ENCODE measurements at regions not wholly inside any gene's neighbourhood (a gene's known extent, or its start where the extent isn't known, plus 50 kb on each side); places are given as distances from the start of the nearest gene placed in this dataset.

DNA sequence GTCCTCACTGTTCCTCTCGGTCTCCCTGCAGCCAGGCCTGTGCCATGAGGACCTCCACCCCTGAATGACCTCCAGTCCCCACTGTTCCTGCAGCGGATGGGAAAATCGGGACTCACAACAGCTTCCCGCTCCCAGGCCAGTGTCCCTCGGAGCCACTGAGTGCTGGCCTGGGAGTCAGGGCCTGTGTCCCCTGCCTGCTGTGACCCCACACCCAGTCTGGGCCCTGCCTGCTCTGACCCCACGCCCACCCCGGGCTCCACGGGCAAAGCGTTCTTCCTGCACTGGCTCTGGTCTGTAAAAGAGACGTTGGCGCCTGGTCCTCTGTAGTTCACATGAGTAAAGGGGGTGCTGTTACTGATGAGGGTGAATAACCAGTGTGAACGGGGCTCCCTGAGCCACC is 73.0 kb upstream of the SHISAL1 start:
- no peaks in the 10 kb centered on the region for H3K9me3 Mint-ChIP-seq
- DNase-seq: no peak
- H3K4me3 Mint-ChIP-seq: no peak overlapping the region
- no peaks in the 10 kb centered on the region for H3K36me3 Mint-ChIP-seq (ENCODE audit: low read depth)
- peaks cover 13% of the 10 kb centered on the region for H3K27me3 Mint-ChIP-seq (ENCODE audit: low read depth)
- H3K27ac Mint-ChIP-seq: no peak overlapping the region
- intact Hi-C loops (cut with micrococcal nuclease): no loop called here
- CTCF ChIA-PET: no interaction called here
- no peaks in the 10 kb centered on the region for H3K4me1 Mint-ChIP-seq (ENCODE audit: low read depth)

DNA sequence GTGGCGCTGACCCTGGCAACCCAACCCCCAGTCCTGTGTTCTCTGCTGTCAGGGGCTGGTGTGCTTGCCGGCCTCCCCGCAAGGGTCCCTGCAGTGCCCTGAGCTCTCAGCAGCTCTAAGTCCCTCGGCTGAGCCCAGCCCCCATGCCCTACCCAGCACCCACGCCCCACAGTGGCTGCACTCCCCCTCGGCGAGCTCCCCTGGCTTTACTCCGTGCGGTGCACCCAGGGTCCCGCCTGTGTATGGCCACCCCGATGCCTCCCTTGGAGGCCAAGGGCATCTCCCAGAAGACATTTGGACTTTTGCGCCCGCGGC is 72.5 kb upstream of the SHISAL1 start:
- CTCF ChIA-PET: no interaction called here
- intact Hi-C loops (cut with micrococcal nuclease): no loop called here
- no peaks in the 10 kb centered on the region for H3K4me1 Mint-ChIP-seq (ENCODE audit: low read depth)
- no peak for DNase-seq
- H3K4me3 Mint-ChIP-seq: no peak overlapping the region
- no peaks in the 10 kb centered on the region for H3K36me3 Mint-ChIP-seq (ENCODE audit: low read depth)
- no peak overlapping the region for H3K27ac Mint-ChIP-seq
- peaks cover 13% of the 10 kb centered on the region for H3K27me3 Mint-ChIP-seq (ENCODE audit: low read depth)
- H3K9me3 Mint-ChIP-seq: no peaks in the 10 kb centered on the region

DNA sequence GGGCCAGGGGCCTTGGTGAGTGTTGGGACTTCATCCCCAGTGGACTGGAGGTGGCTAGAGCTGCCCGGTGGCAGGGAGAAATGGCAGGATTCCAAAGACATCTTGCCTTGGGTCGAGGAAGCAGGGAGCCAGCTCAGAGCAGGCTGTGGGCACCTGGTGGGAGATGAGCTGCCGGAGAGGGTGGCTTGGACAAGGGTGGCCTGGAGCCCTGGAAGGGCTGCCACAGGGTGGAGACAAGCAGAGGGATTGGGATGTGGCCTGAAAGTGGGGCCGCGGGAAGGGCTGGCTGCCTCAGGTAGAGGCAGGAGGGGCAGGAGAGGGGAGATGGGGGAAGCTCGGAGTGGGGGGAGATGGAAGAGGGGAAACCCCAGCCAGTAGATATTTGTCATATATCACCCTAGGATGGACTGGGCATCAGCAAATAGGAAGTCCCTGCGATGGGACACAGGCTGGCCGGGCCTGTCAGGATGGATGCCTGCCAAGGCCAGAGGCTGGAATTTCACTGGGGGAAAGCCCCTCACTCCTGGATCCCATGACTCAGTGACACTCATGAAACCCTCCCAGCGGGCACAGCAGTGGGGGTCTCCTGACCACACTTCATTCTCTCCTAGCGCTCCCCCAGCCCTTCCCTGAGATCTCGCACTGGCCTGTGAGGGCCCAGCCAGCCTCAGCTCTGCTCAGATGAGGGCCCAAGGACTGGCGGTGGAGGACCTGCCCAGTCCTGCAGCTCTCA is 72.0 kb upstream of the SHISAL1 start:
- no peaks in the 10 kb centered on the region for H3K9me3 Mint-ChIP-seq
- intact Hi-C loops (cut with micrococcal nuclease): no loop called here
- H3K4me1 Mint-ChIP-seq (ENCODE audit: low read depth): no peaks in the 10 kb centered on the region
- H3K27ac Mint-ChIP-seq: no peak overlapping the region
- CTCF ChIA-PET: interaction anchor here (0.6 kb wide), 1 partner anchor 54 kb away, joined by 4 read pairs; no protein-coding TSS in a partner anchor
- no peaks in the 10 kb centered on the region for H3K36me3 Mint-ChIP-seq (ENCODE audit: low read depth)
- H3K27me3 Mint-ChIP-seq (ENCODE audit: low read depth): peaks cover 15% of the 10 kb centered on the region
- H3K4me3 Mint-ChIP-seq: no peak overlapping the region
- DNase-seq: no peak

DNA sequence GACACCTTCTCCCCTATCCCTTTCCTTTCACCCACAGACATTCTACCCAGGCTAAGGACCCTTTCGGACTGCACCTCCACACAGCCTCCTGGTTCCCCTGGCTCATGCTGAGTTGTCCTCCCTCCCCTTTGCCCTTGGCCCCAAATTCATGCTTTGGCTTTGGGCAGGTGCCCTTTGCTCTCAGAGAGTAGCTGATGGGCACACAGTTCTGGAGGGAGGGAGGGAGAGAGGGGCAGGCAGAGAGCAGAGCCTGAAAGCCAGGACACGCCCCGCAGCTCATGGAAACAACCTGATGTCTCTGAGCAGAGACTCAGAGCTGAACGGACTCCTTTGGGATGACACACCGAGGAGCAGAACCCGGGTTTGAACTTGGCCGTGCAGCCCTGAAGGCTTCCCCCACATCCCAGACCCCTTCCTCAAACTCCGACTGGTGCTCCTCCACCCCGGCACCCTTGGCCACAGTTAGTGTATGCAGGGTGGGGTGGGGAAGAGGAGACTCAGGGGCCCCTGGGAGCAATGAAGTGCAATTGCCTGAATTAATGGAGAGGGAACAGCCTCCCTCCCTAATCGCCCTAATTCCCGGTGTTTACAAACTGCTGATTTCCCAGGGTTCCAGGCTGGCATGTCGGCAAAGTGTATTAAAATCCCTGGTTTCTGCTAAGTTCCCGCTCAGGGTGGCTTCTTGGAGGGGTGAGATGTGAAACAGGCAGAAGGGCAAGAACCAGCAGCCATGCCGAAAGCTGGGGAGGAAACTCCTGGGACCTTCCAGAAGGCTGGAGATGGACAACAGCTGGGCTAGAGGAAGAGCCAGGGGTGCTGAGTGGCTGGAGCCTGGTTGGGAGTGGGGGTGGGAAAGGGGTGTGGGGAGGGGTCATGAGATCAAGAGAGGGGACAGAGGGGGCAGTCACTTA is 71.2 kb upstream of the SHISAL1 start:
- H3K4me1 Mint-ChIP-seq (ENCODE audit: low read depth): no peaks in the 10 kb centered on the region
- H3K9me3 Mint-ChIP-seq: no peaks in the 10 kb centered on the region
- CTCF ChIA-PET: interaction anchor here (0.6 kb wide), 1 partner anchor 55 kb away, joined by 4 read pairs; no protein-coding TSS in a partner anchor
- intact Hi-C loops (cut with micrococcal nuclease): no loop called here
- DNase-seq: no peak
- no peak overlapping the region for H3K4me3 Mint-ChIP-seq
- H3K27ac Mint-ChIP-seq: no peak overlapping the region
- no peaks in the 10 kb centered on the region for H3K36me3 Mint-ChIP-seq (ENCODE audit: low read depth)
- H3K27me3 Mint-ChIP-seq (ENCODE audit: low read depth): peaks cover 16% of the 10 kb centered on the region

DNA sequence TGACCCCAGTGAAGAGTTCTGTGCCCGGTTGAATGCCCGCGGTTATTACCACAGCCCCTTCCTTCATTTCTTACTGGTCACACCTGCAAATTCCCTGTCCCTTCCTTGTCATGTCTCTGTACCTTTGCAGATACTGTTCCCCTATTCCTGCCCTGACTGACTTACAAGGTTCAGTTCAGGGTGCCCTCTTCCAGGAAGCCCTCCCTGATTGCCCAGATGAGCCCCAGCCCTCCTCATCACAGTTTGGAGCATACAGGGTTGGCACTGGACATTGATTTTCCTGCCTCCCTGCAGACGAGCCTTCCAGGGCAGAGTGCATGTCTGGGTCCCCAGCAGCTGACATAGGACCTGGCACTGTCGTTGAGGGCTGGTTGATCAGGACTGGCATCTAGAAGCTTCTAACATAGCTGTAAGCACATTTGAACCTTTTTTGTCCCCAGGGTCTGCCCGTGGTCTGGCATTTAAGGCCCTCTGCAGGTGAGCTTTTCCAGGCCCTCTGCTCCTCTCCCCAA is 70.4 kb upstream of the SHISAL1 start:
- CTCF ChIA-PET: no interaction called here
- no peaks in the 10 kb centered on the region for H3K4me1 Mint-ChIP-seq (ENCODE audit: low read depth)
- DNase-seq: no peak
- no peak overlapping the region for H3K27ac Mint-ChIP-seq
- peaks cover 2% of the 10 kb centered on the region for H3K9me3 Mint-ChIP-seq
- intact Hi-C loops (cut with micrococcal nuclease): no loop called here
- H3K4me3 Mint-ChIP-seq: no peak overlapping the region
- peaks cover 16% of the 10 kb centered on the region for H3K27me3 Mint-ChIP-seq (ENCODE audit: low read depth)
- no peaks in the 10 kb centered on the region for H3K36me3 Mint-ChIP-seq (ENCODE audit: low read depth)

DNA sequence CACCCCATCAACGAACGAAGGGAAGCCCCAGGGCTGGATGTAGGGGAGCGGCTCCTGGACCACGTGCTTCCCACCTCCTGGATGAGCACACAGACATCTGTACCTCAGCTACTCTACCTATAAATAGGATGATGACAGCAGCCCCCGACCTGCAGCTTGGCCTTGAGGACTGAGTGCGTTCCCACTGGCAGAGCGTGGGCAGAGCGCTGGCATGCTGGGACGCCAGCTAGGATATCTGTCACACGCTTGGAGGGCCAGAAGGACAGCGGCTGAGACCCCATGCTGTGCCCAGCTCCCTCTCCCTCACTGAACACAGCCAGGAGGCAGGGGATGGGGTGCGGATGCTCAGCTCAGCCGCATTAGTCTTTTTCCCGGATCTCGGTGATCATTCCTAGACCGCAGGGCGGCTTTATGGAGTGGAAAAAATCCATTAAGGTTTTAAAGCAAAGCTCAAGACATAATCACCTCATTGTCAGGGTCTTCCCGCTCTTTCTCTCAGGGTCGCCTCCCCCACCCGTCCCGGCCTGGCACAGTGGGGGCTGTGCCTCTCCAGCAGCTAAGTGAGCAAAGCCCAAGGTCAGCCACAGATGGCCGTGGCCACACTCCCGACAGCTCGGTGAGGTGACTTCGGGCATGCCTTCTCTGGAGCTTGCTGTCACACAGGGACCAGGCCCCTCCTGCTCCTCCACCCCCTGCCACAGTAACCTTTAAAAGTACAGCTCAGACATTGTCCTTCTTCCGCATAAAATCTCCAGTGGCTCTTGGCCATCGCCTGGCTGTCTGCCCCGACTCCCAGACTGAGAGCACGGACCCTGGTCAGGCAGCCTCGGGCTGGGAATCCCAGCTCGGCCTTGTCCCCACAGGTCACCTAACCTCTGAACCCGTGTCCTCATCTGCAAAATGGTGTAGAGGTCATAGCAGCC is 69.6 kb upstream of the SHISAL1 start:
- H3K4me1 Mint-ChIP-seq (ENCODE audit: low read depth): no peaks in the 10 kb centered on the region
- H3K27me3 Mint-ChIP-seq (ENCODE audit: low read depth): peaks cover 16% of the 10 kb centered on the region
- H3K9me3 Mint-ChIP-seq: peaks cover 5% of the 10 kb centered on the region
- CTCF ChIA-PET: no interaction called here
- intact Hi-C loops (cut with micrococcal nuclease): no loop called here
- H3K36me3 Mint-ChIP-seq (ENCODE audit: low read depth): no peaks in the 10 kb centered on the region
- DNase-seq: no peak
- H3K4me3 Mint-ChIP-seq: no peak overlapping the region
- H3K27ac Mint-ChIP-seq: no peak overlapping the region

DNA sequence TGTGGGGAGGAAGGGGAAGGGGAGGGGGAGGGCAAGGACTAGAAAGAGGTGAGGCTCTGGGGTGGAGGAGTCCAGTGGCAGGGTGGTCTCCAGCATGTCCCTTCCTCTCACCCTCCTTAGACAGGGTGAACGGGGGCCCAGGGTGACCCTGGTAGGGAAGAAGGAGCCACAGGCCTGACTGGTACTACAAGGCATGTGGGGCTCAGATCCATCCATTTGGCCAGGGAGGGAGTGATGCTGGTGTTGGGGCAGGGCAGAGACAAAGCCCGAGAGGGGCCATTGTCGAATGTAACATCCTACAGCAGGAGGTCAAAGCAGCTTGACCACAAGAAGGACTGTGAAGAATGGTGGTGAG is 69.0 kb upstream of the SHISAL1 start:
- H3K27ac Mint-ChIP-seq: no peak overlapping the region
- no peak overlapping the region for H3K4me3 Mint-ChIP-seq

DNA sequence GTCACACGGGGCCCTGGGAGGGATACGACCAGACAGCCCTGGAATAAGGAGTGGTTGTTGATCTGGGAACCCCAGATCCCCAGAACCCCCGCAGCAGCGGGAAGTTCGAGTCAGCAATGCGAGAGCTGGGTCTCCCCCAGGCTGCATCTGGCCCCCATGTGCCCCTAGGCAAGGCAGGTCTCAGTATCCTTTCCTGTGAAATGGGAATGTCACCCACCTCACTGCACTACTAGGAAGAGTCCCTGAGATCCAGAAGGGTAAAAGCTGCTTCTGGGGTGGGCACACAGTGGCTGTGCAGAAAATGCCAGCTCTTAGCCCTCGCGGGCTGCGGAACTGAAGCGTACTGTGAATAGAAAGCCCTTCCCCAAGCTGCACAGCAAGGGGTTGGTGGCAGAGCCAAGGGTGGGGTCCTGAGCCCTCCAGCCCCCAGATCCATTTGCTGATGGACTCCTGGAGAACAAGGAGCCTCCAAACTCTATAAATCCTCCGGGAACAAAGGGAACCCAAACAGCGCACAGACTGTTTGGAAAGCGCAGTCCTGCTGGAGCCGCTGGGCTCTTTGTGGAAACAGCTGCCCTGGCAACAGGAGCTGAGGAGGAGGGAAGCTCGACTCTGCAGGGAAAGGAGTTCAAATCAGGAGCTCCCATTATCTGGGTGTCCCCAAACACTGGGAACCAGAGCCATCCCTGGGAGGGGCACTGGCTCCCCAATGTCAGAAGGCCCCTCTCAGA is 68.2 kb upstream of the SHISAL1 start:
- no peak for DNase-seq
- CTCF ChIA-PET: interaction anchor here (0.6 to 1.2 kb wide), 2 partner anchors 186 to 478 kb away, joined by 3 read pairs; no protein-coding TSS in a partner anchor
- intact Hi-C loops (cut with micrococcal nuclease): no loop called here
- Mint-ChIP-seq H3K9me3 (peaks cover 5% of the 10 kb centered on the region), H3K27me3 (ENCODE audit: low read depth) (peaks cover 12% of the 10 kb centered on the region), H3K36me3 (ENCODE audit: low read depth) (no peaks in the 10 kb centered on the region), H3K27ac (no peak overlapping the region), H3K4me1 (ENCODE audit: low read depth) (no peaks in the 10 kb centered on the region), H3K4me3 (no peak overlapping the region)

More for the DNA sequence above, 69.0 kb upstream of the SHISAL1 start:
- no peaks in the 10 kb centered on the region for H3K36me3 Mint-ChIP-seq (ENCODE audit: low read depth)
- intact Hi-C loops (cut with micrococcal nuclease): no loop called here
- H3K27me3 Mint-ChIP-seq (ENCODE audit: low read depth): peaks cover 16% of the 10 kb centered on the region
- no peak for DNase-seq
- no peaks in the 10 kb centered on the region for H3K4me1 Mint-ChIP-seq (ENCODE audit: low read depth)
- CTCF ChIA-PET: interaction anchor here (0.6 kb wide), 1 partner anchor 479 kb away, joined by 3 read pairs; no protein-coding TSS in a partner anchor
- peaks cover 5% of the 10 kb centered on the region for H3K9me3 Mint-ChIP-seq

DNA sequence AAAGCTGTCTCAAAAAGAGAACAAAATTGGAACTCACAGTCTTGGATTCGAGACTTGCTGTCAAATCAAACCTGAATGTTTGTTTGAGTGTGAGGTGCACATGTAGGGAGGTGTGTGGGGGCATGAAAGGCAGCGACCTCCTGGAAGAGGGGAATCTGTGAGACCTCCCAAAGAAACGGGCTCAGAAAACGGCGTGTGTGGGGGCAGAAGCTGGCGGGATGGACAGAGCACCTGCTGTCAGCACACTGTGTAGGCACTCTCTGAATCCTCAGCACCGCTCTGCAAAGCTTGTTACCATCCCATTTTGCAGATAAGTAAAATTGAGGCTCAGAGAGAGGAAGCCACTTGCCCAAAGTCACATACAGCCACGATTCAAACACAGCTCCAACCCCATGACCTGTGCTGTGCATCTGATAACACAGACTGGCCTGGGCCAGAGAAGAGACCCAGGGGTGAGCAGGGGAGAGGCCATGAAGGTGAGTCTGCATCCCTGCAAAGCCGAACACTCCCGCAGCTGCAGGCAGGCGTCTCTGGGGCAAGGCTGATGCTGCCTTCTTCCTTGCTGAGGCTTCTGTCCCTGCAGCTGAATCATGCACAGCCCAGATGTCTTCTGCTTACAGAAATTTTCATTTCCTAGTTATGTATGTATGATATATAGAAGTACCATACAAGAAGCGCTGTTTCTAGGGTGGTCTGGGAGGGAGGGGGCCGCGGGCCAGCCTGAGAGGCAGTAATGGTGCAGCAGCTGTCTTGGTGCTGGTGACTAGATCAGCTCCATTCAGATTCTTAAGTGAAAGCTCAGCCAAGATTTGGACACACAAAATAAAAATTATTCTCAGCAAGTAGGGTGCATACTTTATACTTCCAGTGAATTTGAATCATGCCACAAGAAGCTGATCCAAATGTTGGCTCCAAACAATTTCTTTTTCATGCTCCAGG is 67.3 kb upstream of the SHISAL1 start:
- no peak for DNase-seq
- CTCF ChIA-PET: interaction anchor here (1.2 kb wide), 1 partner anchor 187 kb away, joined by 3 read pairs; no protein-coding TSS in a partner anchor
- intact Hi-C loops (cut with micrococcal nuclease): no loop called here
- Mint-ChIP-seq H3K4me1 (ENCODE audit: low read depth) (no peaks in the 10 kb centered on the region), H3K4me3 (no peak overlapping the region), H3K9me3 (peaks cover 11% of the 10 kb centered on the region), H3K27me3 (ENCODE audit: low read depth) (peaks cover 12% of the 10 kb centered on the region), H3K27ac (no peak overlapping the region), H3K36me3 (ENCODE audit: low read depth) (no peaks in the 10 kb centered on the region)

DNA sequence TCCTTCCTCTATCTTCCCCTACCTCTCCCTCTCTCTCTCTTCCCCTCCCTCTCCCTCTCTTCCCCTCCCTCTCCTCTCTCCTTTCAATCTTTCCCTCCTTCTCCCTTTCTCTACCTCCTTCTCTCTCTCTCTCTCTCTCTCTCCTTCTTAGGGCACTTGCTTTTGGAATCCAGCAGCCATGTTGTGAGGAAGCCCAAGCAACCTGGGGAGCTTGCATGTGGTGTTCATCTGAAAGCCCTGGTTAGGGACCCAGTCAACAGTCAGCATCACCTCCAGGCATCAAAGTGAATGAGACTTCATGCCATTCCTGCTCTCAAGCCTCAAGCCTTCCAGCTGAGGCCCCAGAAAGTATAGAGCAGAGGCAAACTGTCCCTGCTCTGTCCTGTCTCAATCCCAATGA is 65.6 kb upstream of the SHISAL1 start:
- CTCF ChIA-PET: no interaction called here
- Mint-ChIP-seq H3K36me3 (ENCODE audit: low read depth) (no peaks in the 10 kb centered on the region), H3K4me3 (no peak overlapping the region), H3K4me1 (ENCODE audit: low read depth) (no peaks in the 10 kb centered on the region), H3K27me3 (ENCODE audit: low read depth) (peaks cover 18% of the 10 kb centered on the region), H3K9me3 (peaks cover 15% of the 10 kb centered on the region), H3K27ac (no peak overlapping the region)
- intact Hi-C loops (cut with micrococcal nuclease): no loop called here
- DNase-seq: no peak

DNA sequence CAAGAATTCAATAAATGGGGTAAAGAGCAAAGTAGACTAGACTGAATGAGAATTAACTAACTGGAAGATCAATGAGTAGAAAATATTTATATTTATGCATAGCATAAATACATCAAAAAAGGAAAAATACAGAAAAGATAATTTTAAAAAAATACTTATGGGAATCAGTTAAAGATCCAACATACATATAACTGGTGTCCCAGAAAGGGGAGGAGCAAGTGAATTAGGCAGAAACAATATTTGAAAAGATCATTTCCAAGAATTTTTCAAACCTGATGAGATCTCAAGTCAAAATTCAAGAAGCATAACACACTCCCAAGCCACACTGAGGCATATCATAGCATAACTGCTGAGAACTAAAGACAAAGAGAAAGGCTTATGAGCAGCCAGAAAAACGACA is 62.7 kb upstream of the SHISAL1 start:
- H3K9me3 Mint-ChIP-seq: peaks cover 17% of the 10 kb centered on the region
- H3K36me3 Mint-ChIP-seq (ENCODE audit: low read depth): no peaks in the 10 kb centered on the region
- H3K4me1 Mint-ChIP-seq (ENCODE audit: low read depth): no peaks in the 10 kb centered on the region
- no peak for DNase-seq
- H3K4me3 Mint-ChIP-seq: no peak overlapping the region
- H3K27me3 Mint-ChIP-seq (ENCODE audit: low read depth): peaks cover 9% of the 10 kb centered on the region
- H3K27ac Mint-ChIP-seq: no peak overlapping the region
- CTCF ChIA-PET: no interaction called here
- intact Hi-C loops (cut with micrococcal nuclease): no loop called here

Measured in activated naive CD4-positive, alpha-beta T cell treated with anti-CD3 and anti-CD28 coated beads for 36 hours (primary cell).